ENCODE measurements at regions not wholly inside any gene's neighbourhood (a gene's known extent, or its start where the extent isn't known, plus 50 kb on each side); places are given as distances from the start of the nearest gene placed in this dataset.

GRCh38 chr3:19093084-19093483 is 55.2 kb upstream of the KCNH8 start:
- Histone ChIP-seq H3K27me3 (no peaks in the 10 kb centered on the region), H3K36me3 (no peaks in the 10 kb centered on the region), H3K9me3 (no peaks in the 10 kb centered on the region), H3K4me3 (no peak overlapping the region), H3K27ac (no peak overlapping the region), H3K4me1 (no peaks in the 10 kb centered on the region)
- TF ChIP-seq POLR2A (IDR thresholded peaks at IDR 0.05) (no peak), CTCF (IDR thresholded peaks at IDR 0.05) (no peak)
- DNase-seq: no peak

- no peak overlapping the region for H3K27ac ChIP-seq
- no peaks in the 10 kb centered on the region for H3K4me1 ChIP-seq
- H3K4me3 ChIP-seq: no peak overlapping the region
- H3K9me3 ChIP-seq: no peaks in the 10 kb centered on the region
- H3K27me3 ChIP-seq: no peaks in the 10 kb centered on the region
- TF ChIP-seq CTCF (IDR thresholded peaks at IDR 0.05): no peak
- H3K36me3 ChIP-seq: no peaks in the 10 kb centered on the region
- DNase-seq: no peak
Observed at GRCh38 chr3:19077388-19077787, 70.9 kb upstream of the KCNH8 start.

GRCh38 chr3:19075037-19075436 is 73.3 kb upstream of the KCNH8 start:
- DNase-seq: no peak
- no peak for TF ChIP-seq CTCF (IDR thresholded peaks at IDR 0.05)
- TF ChIP-seq POLR2A (IDR thresholded peaks at IDR 0.05): no peak
- no peaks in the 10 kb centered on the region for H3K4me1 ChIP-seq
- H3K4me3 ChIP-seq: no peak overlapping the region
- no peaks in the 10 kb centered on the region for H3K9me3 ChIP-seq
- no peaks in the 10 kb centered on the region for H3K36me3 ChIP-seq
- H3K27me3 ChIP-seq: no peaks in the 10 kb centered on the region
- no peak overlapping the region for H3K27ac ChIP-seq

- DNase-seq: no peak
- Histone ChIP-seq H3K36me3 (no peaks in the 10 kb centered on the region), H3K4me3 (no peak overlapping the region), H3K27ac (no peak overlapping the region), H3K27me3 (no peaks in the 10 kb centered on the region), H3K9me3 (no peaks in the 10 kb centered on the region), H3K4me1 (no peaks in the 10 kb centered on the region)
- TF ChIP-seq CTCF (IDR thresholded peaks at IDR 0.05) (no peak), POLR2A (IDR thresholded peaks at IDR 0.05) (no peak)
Observed at GRCh38 chr3:19074257-19074900, 73.9 kb upstream of the KCNH8 start.

GRCh38 chr3:19073341-19074105 is 74.8 kb upstream of the KCNH8 start:
- no peaks in the 10 kb centered on the region for H3K9me3 ChIP-seq
- H3K36me3 ChIP-seq: no peaks in the 10 kb centered on the region
- DNase-seq: no peak
- no peaks in the 10 kb centered on the region for H3K4me1 ChIP-seq
- H3K27ac ChIP-seq: no peak overlapping the region
- no peak for TF ChIP-seq CTCF (IDR thresholded peaks at IDR 0.05)
- TF ChIP-seq POLR2A (IDR thresholded peaks at IDR 0.05): no peak
- H3K27me3 ChIP-seq: no peaks in the 10 kb centered on the region
- no peak overlapping the region for H3K4me3 ChIP-seq

All from Peyer's patch (tissue), 4 donors.